Transverse colon (tissue), 3 donors: ENCODE measurements at regions not wholly inside any gene's neighbourhood (a gene's known extent, or its start where the extent isn't known, plus 50 kb on each side); places are given as distances from the start of the nearest gene placed in this dataset.

ENCODE experiments used
- EP300 ChIP-seq: sonication (generic); formaldehyde crosslinking; IDR thresholded peaks from one replicate; pipeline ENCODE4 v1.6.1; 2017; ENCODE audit warnings: antibody characterized with exemption, low read depth
- POLR2A ChIP-seq: fragments of 450-650 bp; IDR thresholded peaks from one replicate; pipeline ENCODE4 v1.6.1; 2016; ENCODE audit warnings: antibody characterized with exemption, mild to moderate bottlenecking, moderate library complexity
- TF ChIP-seq, protein P1 (sequence below), 5 experiments: fragments of 200-600 bp in 3 of 5; fragments of 450-650 bp in 2 of 5; sonication (generic) in 3 of 5; IDR thresholded peaks; 1 replicate in 2 of 5; 2 replicates in 3 of 5; pipeline ENCODE4 v1.5.1; 2016 to 2017; ENCODE audit warnings: antibody characterized with exemption in 5 of 5, inconsistent platforms in 3 of 5, mild to moderate bottlenecking in 2 of 5, moderate library complexity in 1 of 5

DNA sequence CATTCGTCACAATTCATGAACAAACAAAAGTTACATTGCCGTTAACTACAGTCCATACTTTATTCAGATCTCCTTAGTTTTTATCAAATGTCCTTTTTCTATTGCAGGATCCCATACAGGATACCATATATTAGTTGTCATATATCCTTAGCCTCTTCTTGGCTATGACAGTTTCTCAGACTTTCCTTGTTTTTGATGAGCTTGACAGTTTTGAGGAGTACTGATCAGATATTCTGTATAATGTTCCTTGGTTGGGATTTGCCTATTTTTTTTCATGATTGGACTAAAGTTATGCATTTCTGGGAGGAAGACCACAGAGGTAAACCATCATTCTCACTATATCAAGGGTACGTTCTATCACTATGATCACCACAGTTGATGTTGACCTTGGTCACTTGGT lies 1627.4 kb upstream of the C9orf72 start:
- TF ChIP-seq, protein P1, sequence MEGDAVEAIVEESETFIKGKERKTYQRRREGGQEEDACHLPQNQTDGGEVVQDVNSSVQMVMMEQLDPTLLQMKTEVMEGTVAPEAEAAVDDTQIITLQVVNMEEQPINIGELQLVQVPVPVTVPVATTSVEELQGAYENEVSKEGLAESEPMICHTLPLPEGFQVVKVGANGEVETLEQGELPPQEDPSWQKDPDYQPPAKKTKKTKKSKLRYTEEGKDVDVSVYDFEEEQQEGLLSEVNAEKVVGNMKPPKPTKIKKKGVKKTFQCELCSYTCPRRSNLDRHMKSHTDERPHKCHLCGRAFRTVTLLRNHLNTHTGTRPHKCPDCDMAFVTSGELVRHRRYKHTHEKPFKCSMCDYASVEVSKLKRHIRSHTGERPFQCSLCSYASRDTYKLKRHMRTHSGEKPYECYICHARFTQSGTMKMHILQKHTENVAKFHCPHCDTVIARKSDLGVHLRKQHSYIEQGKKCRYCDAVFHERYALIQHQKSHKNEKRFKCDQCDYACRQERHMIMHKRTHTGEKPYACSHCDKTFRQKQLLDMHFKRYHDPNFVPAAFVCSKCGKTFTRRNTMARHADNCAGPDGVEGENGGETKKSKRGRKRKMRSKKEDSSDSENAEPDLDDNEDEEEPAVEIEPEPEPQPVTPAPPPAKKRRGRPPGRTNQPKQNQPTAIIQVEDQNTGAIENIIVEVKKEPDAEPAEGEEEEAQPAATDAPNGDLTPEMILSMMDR (IDR thresholded peaks at IDR 0.05), result no peak
- TF ChIP-seq EP300 (no peak), POLR2A (no peak)
